ENCODE measurements at regions not wholly inside any gene's neighbourhood (a gene's known extent, or its start where the extent isn't known, plus 50 kb on each side); places are given as distances from the start of the nearest gene placed in this dataset.

DNA sequence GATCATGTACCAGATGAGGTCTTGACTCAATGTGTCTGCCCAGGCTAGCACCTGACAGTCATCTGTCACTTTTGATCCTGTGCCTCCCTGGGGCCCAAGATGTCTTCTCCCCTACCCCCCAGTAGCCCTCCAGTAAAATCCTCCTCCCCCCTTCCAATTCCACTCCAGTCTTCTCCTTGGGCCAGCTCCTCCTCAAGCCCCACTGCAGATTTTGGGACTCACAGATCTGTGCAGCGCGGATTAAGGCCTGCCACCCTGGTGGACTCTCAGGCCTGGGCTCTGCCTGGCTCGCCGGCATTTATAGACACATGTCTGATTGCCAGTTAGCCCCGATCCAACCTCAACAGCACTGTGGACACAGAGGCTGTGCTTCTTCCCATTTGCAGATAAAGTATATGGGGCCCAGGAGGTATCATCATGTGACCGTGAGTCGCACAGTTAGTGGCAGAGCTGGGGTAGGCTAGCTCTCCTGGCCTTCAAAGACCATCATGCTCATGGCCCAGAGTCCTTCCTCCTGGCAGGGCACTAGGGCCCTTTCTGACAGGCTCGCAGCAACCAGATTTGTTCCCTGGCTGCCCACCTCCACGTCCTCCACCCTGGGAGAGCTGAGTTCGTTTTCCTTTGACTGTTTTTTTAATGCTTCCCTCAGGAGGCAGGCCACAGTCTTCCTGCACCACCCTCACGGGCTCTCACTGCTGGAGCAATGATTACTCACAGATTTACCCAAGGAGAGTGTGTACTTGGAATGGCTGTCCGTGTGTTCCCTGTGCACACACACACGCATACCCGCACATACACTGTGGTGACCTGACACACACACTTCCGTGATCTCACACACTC is 98.3 kb upstream of the DIO3 start:
- TF ChIP-seq, protein P1, sequence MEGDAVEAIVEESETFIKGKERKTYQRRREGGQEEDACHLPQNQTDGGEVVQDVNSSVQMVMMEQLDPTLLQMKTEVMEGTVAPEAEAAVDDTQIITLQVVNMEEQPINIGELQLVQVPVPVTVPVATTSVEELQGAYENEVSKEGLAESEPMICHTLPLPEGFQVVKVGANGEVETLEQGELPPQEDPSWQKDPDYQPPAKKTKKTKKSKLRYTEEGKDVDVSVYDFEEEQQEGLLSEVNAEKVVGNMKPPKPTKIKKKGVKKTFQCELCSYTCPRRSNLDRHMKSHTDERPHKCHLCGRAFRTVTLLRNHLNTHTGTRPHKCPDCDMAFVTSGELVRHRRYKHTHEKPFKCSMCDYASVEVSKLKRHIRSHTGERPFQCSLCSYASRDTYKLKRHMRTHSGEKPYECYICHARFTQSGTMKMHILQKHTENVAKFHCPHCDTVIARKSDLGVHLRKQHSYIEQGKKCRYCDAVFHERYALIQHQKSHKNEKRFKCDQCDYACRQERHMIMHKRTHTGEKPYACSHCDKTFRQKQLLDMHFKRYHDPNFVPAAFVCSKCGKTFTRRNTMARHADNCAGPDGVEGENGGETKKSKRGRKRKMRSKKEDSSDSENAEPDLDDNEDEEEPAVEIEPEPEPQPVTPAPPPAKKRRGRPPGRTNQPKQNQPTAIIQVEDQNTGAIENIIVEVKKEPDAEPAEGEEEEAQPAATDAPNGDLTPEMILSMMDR (IDR thresholded peaks at IDR 0.05; ENCODE audit: extremely low read depth, insufficient read depth, missing control alignments), result no peak
- in situ Hi-C loops (cut with MboI; ENCODE audit: low pct_unique_long_range_greater_than_20kb, low sequenced_read_pairs, unreplicated experiment), result no loop called here
- no peak for DNase-seq (ENCODE audit: low spot score)

DNA sequence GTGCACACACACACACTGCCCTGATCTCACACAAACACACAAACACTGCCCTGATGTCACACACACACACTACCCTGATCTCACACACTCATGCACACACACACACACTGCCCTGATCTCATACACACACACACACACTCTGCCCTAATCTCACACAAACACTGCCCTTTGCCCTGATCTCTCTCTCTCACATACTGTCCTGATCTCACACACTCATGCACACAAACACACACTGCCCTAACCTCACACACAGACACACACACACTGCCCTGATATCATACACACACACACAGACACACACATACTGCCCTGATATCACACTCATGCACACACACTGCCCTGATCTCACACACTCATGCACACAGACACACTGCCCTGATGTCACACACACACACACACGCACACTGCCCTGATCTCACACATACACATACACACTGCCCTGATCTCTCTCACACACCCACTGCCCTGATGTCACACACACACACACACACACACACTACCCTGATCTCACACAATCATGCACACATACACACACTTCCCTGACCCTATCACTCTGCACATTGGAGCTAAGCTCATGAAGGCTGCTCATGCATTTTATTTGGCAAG is 97.6 kb upstream of the DIO3 start:
- no peak for DNase-seq (ENCODE audit: low spot score)
- in situ Hi-C loops (cut with MboI; ENCODE audit: low pct_unique_long_range_greater_than_20kb, low sequenced_read_pairs, unreplicated experiment), result no loop called here
- TF ChIP-seq, protein P1 (IDR thresholded peaks at IDR 0.05; ENCODE audit: extremely low read depth, insufficient read depth, missing control alignments), result no peak

DNA sequence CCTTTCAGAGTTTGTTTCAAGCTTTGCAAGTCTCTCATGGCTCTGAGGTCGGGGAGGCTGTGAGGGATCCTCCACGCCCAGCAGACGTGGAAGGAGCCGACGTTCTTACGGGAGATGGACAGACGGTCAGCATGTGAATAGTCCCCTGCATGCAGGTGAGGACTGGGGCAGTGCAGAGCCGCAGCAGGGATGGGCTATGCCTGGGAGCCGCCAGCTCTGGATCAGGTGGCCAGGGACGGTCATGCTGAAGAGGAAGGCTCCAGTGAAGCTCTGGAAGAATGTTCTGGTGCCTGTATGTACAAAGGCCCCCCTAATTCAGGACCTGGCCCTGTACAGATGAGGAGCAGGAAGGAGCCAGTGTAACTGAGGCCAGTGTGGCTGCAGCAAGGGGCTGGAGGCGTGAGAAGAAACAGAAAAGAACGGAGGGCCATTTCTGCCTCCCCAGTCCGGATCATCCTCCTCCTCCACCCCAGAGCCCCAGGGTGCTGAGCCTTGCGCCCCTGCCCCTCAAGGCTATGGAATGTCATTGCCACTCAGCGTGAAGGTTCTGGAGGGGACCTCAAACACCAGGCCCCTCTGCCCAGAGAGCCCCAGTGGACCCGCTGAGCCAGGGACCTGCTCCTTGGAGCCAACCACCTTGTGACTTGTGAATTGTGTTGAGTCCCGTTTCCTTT is 96.8 kb upstream of the DIO3 start:
- DNase-seq (ENCODE audit: low spot score), result no peak
- in situ Hi-C loops (cut with MboI; ENCODE audit: low pct_unique_long_range_greater_than_20kb, low sequenced_read_pairs, unreplicated experiment), result no loop called here
- TF ChIP-seq, protein P1 (IDR thresholded peaks at IDR 0.05; ENCODE audit: extremely low read depth, insufficient read depth, missing control alignments), result no peak

- DNase-seq (ENCODE audit: low spot score), result no peak
- TF ChIP-seq, protein P1 (IDR thresholded peaks at IDR 0.05; ENCODE audit: extremely low read depth, insufficient read depth, missing control alignments), result no peak
- in situ Hi-C loops (cut with MboI; ENCODE audit: low pct_unique_long_range_greater_than_20kb, low sequenced_read_pairs, unreplicated experiment), result no loop called here
These were observed 96.1 kb upstream of the DIO3 start for GRCh38 chr14:101464984-101465794.

DNA sequence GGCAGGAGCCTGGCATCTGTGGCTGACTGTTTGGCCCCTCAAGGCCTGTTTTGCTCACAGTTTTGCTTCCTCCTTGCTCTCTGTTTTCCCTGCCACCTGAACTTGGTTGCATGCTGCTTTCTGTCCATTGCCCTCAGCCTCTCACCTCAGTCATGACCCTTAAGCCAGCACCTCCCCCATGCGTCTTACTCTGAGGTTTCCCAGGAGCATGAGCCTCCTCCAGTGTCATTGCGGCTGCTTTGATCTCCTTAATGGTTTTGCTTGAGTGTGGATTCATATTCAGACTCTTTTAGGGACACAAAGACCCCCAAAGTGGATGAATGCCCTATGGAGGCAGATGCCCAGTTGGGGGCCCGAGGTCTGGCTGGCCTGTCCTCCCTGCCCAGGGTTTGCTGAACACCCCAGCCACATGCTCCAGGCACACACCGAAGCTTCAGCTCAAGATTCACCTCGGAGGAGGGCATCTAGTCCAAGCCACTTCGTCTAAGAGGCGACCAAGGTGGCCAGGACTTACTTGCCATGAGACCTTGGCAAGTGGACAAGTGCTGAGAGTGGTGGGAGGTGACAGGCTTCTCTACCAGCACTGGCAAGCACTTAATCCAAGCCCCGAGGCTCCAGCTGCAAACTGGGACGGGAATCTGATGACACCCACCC is 95.4 kb upstream of the DIO3 start:
- in situ Hi-C loops (cut with MboI; ENCODE audit: low pct_unique_long_range_greater_than_20kb, low sequenced_read_pairs, unreplicated experiment), result no loop called here
- TF ChIP-seq, protein P1 (IDR thresholded peaks at IDR 0.05; ENCODE audit: extremely low read depth, insufficient read depth, missing control alignments), result no peak
- DNase-seq (ENCODE audit: low spot score), result no peak
